ENCODE measurements at regions not wholly inside any gene's neighbourhood (a gene's known extent, or its start where the extent isn't known, plus 50 kb on each side); places are given as distances from the start of the nearest gene placed in this dataset.

- no peak for TF ChIP-seq CTCF (IDR thresholded peaks at IDR 0.05; ENCODE audit: insufficient read depth, low read length)
- no peak for TF ChIP-seq GABPA (IDR thresholded peaks at IDR 0.05; ENCODE audit: low read depth)
- no peak for TF ChIP-seq POLR2AphosphoS5 (IDR thresholded peaks at IDR 0.05; ENCODE audit: low read depth)
- TF ChIP-seq, protein P1, sequence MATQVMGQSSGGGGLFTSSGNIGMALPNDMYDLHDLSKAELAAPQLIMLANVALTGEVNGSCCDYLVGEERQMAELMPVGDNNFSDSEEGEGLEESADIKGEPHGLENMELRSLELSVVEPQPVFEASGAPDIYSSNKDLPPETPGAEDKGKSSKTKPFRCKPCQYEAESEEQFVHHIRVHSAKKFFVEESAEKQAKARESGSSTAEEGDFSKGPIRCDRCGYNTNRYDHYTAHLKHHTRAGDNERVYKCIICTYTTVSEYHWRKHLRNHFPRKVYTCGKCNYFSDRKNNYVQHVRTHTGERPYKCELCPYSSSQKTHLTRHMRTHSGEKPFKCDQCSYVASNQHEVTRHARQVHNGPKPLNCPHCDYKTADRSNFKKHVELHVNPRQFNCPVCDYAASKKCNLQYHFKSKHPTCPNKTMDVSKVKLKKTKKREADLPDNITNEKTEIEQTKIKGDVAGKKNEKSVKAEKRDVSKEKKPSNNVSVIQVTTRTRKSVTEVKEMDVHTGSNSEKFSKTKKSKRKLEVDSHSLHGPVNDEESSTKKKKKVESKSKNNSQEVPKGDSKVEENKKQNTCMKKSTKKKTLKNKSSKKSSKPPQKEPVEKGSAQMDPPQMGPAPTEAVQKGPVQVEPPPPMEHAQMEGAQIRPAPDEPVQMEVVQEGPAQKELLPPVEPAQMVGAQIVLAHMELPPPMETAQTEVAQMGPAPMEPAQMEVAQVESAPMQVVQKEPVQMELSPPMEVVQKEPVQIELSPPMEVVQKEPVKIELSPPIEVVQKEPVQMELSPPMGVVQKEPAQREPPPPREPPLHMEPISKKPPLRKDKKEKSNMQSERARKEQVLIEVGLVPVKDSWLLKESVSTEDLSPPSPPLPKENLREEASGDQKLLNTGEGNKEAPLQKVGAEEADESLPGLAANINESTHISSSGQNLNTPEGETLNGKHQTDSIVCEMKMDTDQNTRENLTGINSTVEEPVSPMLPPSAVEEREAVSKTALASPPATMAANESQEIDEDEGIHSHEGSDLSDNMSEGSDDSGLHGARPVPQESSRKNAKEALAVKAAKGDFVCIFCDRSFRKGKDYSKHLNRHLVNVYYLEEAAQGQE (IDR thresholded peaks at IDR 0.05; ENCODE audit: insufficient replicate concordance, low read depth): no peak
- no peak for TF ChIP-seq SPI1 (IDR thresholded peaks at IDR 0.05; ENCODE audit: borderline replicate concordance, low read depth)
These were observed 119.1 kb downstream of the RTL9 start for GRCh38 chrX:110477593-110478228.
